GM21825 (cell line): ENCODE measurements at regions not wholly inside any gene's neighbourhood (a gene's known extent, or its start where the extent isn't known, plus 50 kb on each side); places are given as distances from the start of the nearest gene placed in this dataset.
"Not testable (repeated sequence)": the region's sequence is repeated elsewhere in the genome, so short reads cannot be mapped to it uniquely, and the experiment has no call there.

Experiments used
- ATAC-seq: cut with Tn5 transposase; IDR thresholded peaks from one replicate; pipeline ENCODE4 v1.9.1; 2021; ENCODE audit warnings: mild to moderate bottlenecking, moderate library complexity; ENCODE audit not compliant: unreplicated experiment

- peak; percentile 84 for ATAC-seq
Measured at GRCh38 chr16:72657791-72658190, 390.1 kb downstream of the ZFHX3 start.

- ATAC-seq, result no peak
Measured at GRCh38 chr16:72657164-72657563, 390.8 kb downstream of the ZFHX3 start.

- ATAC-seq, result no peak
Measured at GRCh38 chr16:72654535-72654934, 393.4 kb downstream of the ZFHX3 start.

GRCh38 chr16:72649254-72649944 is 398.5 kb downstream of the ZFHX3 start:
- ATAC-seq, result peak; percentile 52

GRCh38 chr16:72646615-72647014 is 401.3 kb downstream of the ZFHX3 start:
- no peak for ATAC-seq

- ATAC-seq, result no peak
Measured at GRCh38 chr16:72645538-72645937, 402.4 kb downstream of the ZFHX3 start.

- no peak for ATAC-seq
Measured at GRCh38 chr16:72644911-72645310, 403.0 kb downstream of the ZFHX3 start.

- no peak for ATAC-seq
Measured at GRCh38 chr16:72639494-72639893, 408.4 kb downstream of the ZFHX3 start.

GRCh38 chr16:72637306-72637705 is 410.6 kb downstream of the ZFHX3 start:
- no peak for ATAC-seq

- ATAC-seq, result no peak
Measured at GRCh38 chr16:72635694-72636093, 412.2 kb downstream of the ZFHX3 start.

GRCh38 chr16:72635104-72635503 is 412.8 kb downstream of the ZFHX3 start:
- ATAC-seq, result no peak

GRCh38 chr16:72627182-72627896 is 420.6 kb downstream of the ZFHX3 start:
- ATAC-seq, result not testable (repeated sequence)

- ATAC-seq, result no peak
Measured at GRCh38 chr16:72626623-72627022, 421.3 kb downstream of the ZFHX3 start.

GRCh38 chr16:72621651-72622050 is 426.3 kb downstream of the ZFHX3 start:
- no peak for ATAC-seq

GRCh38 chr16:72620853-72621252 is 427.1 kb downstream of the ZFHX3 start:
- no peak for ATAC-seq

GRCh38 chr16:72620348-72620747 is 427.6 kb downstream of the ZFHX3 start:
- no peak for ATAC-seq

GRCh38 chr16:72615856-72616255 is 432.1 kb downstream of the ZFHX3 start:
- ATAC-seq, result no peak

GRCh38 chr16:72612718-72613117 is 435.2 kb downstream of the ZFHX3 start:
- ATAC-seq, result no peak

GRCh38 chr16:72612256-72612655 is 435.7 kb downstream of the ZFHX3 start:
- ATAC-seq, result no peak

GRCh38 chr16:72609933-72610332 is 438.0 kb upstream of the PMFBP1 start:
- no peak for ATAC-seq

- no peak for ATAC-seq
Measured at GRCh38 chr16:72609066-72609465, 437.1 kb upstream of the PMFBP1 start.

- no peak for ATAC-seq
Measured at GRCh38 chr16:72604375-72604774, 432.4 kb upstream of the PMFBP1 start.
